HFFc6 (cell line): ENCODE measurements at regions not wholly inside any gene's neighbourhood (a gene's known extent, or its start where the extent isn't known, plus 50 kb on each side); places are given as distances from the start of the nearest gene placed in this dataset.

Experiments used
- DNase-seq: peaks from one replicate; pipeline ENCODE4 v3.0.0-alpha.2; 2018
- H3K27ac Mint-ChIP-seq: 2 replicates; pipeline ENCODE4 v1.8.0; 2020; ENCODE audit warnings: mild to moderate bottlenecking, mixed read lengths
- H3K27me3 Mint-ChIP-seq: 2 replicates; pipeline ENCODE4 v1.8.0; 2021; ENCODE audit warnings: mild to moderate bottlenecking, moderate library complexity, mixed read lengths; ENCODE audit not compliant: insufficient read depth
- H3K36me3 Mint-ChIP-seq: 2 replicates; pipeline ENCODE4 v1.8.0; 2021; ENCODE audit warnings: low read depth, mixed read lengths
- H3K4me1 Mint-ChIP-seq: 2 replicates; pipeline ENCODE4 v1.8.0; 2020; ENCODE audit warnings: low read depth, mixed read lengths
- H3K4me3 Mint-ChIP-seq: 2 replicates; pipeline ENCODE4 v1.8.0; 2020; ENCODE audit warnings: mild to moderate bottlenecking, moderate library complexity, mixed read lengths
- H3K9me3 Mint-ChIP-seq: 2 replicates; pipeline ENCODE4 v1.8.0; 2020; ENCODE audit warnings: mild to moderate bottlenecking, mixed read lengths
- TF ChIP-seq, protein P1 (sequence below): fragments of 200-600 bp; sonication (generic); IDR thresholded peaks from 2 replicates; pipeline ENCODE4 v1.5.0; 2021; ENCODE audit warnings: antibody characterized with exemption, mild to moderate bottlenecking

DNA sequence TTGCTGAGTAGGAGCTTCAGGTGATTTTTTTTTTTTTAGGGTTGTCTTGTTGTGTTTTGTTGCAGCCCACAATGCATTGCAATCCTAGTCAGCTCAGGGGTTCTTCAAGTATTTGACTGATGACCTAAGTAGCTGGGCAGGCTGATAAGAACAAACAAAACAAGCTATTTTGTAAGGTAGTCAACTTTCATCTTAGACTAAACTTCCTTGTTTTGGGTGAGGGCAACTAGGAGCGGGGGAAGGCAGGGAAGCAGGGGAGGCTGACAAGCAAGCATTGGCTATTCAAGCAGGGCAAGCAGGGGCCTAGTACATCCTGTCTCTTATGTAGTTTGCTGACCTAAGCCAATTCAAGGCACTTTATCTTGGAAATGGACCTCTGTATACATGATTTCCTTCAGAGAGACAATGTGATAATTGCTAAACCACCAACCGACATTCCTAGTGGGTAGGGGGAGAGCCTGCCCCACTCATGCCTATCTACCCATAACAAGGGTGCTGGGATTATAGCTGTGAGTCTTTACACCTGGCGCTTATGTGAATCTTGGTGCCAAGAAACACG is 163.3 kb upstream of the PRKCQ start:
- no peaks in the 10 kb centered on the region for H3K9me3 Mint-ChIP-seq
- H3K4me3 Mint-ChIP-seq = no peak overlapping the region
- H3K27me3 Mint-ChIP-seq = no peaks in the 10 kb centered on the region; the same call in 1 of the 2 replicates
- no peak overlapping the region for H3K27ac Mint-ChIP-seq
- no peak for DNase-seq
- H3K4me1 Mint-ChIP-seq = peaks cover 46% of the 10 kb centered on the region
- TF ChIP-seq, protein P1, sequence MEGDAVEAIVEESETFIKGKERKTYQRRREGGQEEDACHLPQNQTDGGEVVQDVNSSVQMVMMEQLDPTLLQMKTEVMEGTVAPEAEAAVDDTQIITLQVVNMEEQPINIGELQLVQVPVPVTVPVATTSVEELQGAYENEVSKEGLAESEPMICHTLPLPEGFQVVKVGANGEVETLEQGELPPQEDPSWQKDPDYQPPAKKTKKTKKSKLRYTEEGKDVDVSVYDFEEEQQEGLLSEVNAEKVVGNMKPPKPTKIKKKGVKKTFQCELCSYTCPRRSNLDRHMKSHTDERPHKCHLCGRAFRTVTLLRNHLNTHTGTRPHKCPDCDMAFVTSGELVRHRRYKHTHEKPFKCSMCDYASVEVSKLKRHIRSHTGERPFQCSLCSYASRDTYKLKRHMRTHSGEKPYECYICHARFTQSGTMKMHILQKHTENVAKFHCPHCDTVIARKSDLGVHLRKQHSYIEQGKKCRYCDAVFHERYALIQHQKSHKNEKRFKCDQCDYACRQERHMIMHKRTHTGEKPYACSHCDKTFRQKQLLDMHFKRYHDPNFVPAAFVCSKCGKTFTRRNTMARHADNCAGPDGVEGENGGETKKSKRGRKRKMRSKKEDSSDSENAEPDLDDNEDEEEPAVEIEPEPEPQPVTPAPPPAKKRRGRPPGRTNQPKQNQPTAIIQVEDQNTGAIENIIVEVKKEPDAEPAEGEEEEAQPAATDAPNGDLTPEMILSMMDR = no peak
- H3K36me3 Mint-ChIP-seq = 0 out of 2 replicates have a peak, but pooled peaks cover 9% of the 10 kb centered on the region

GRCh38 chr10:6741541-6741941 is 161.5 kb upstream of the PRKCQ start:
- peaks cover 46% of the 10 kb centered on the region for H3K4me1 Mint-ChIP-seq
- no peaks in the 10 kb centered on the region for H3K9me3 Mint-ChIP-seq
- TF ChIP-seq, protein P1 = no peak
- no peak for DNase-seq
- H3K27me3 Mint-ChIP-seq = no peaks in the 10 kb centered on the region; the same call in 1 of the 2 replicates
- no peak overlapping the region for H3K27ac Mint-ChIP-seq
- no peaks in the 10 kb centered on the region for H3K36me3 Mint-ChIP-seq
- H3K4me3 Mint-ChIP-seq = no peak overlapping the region

- TF ChIP-seq, protein P1 = no peak
- DNase-seq = no peak
- no peaks in the 10 kb centered on the region; the same call in none of the 2 replicates for H3K27me3 Mint-ChIP-seq
- H3K9me3 Mint-ChIP-seq = no peaks in the 10 kb centered on the region
- no peak overlapping the region for H3K4me3 Mint-ChIP-seq
- no peaks in the 10 kb centered on the region for H3K36me3 Mint-ChIP-seq
- peaks cover 44% of the 10 kb centered on the region for H3K4me1 Mint-ChIP-seq
- H3K27ac Mint-ChIP-seq = no peak overlapping the region
Observed at GRCh38 chr10:6739530-6740174, 159.6 kb upstream of the PRKCQ start.

GRCh38 chr10:6738112-6738768 is 158.2 kb upstream of the PRKCQ start:
- TF ChIP-seq, protein P1 = no peak
- no peaks in the 10 kb centered on the region for H3K36me3 Mint-ChIP-seq
- H3K4me1 Mint-ChIP-seq = peaks cover 42% of the 10 kb centered on the region
- H3K27ac Mint-ChIP-seq = peak overlapping the region; percentile 49; the same call in 1 of the 2 replicates
- no peaks in the 10 kb centered on the region for H3K9me3 Mint-ChIP-seq
- peak; percentile 36 for DNase-seq
- H3K27me3 Mint-ChIP-seq = peaks cover under 1% of the 10 kb centered on the region
- peak overlapping the region; percentile 69 for H3K4me3 Mint-ChIP-seq

GRCh38 chr10:6737758-6738111 is 157.7 kb upstream of the PRKCQ start:
- TF ChIP-seq, protein P1 = no peak
- H3K27ac Mint-ChIP-seq = peak overlapping the region; percentile 49; the same call in 1 of the 2 replicates

More at GRCh38 chr10:6737758-6738111, 157.7 kb upstream of the PRKCQ start:
- no peak for DNase-seq
- Mint-ChIP-seq H3K36me3 (no peaks in the 10 kb centered on the region), H3K27me3 (peaks cover 4% of the 10 kb centered on the region), H3K4me1 (peaks cover 38% of the 10 kb centered on the region), H3K4me3 (peak overlapping the region; percentile 69), H3K9me3 (no peaks in the 10 kb centered on the region)
